Upper lobe of left lung (tissue), 4 donors: ENCODE measurements at regions not wholly inside any gene's neighbourhood (a gene's known extent, or its start where the extent isn't known, plus 50 kb on each side); places are given as distances from the start of the nearest gene placed in this dataset.

ENCODE experiments used
- CTCF ChIP-seq, 6 experiments: fragments of 450-650 bp in 4 of 6; fragments of 200-600 bp in 2 of 6; sonication (generic) in 2 of 6; IDR thresholded peaks; one replicate each; pipeline ENCODE4 v1.5.1; 2016 to 2019; ENCODE audit warnings: antibody characterized with exemption in 6 of 6
- EP300 ChIP-seq, 4 donors: sonication (generic); formaldehyde crosslinking; IDR thresholded peaks; one replicate each; pipeline ENCODE4 v1.5.1; 2017; ENCODE audit warnings: antibody characterized with exemption in 4 of 4, control low read depth in 2 of 4
- POLR2A ChIP-seq, 4 donors: fragments of 450-650 bp; IDR thresholded peaks; one replicate each; pipeline ENCODE4 v1.5.1; 2016 to 2017; ENCODE audit warnings: antibody characterized with exemption in 4 of 4, mild to moderate bottlenecking in 2 of 4
- POLR2AphosphoS5 ChIP-seq, 2 donors: sonication (generic); formaldehyde crosslinking; IDR thresholded peaks; one replicate each; pipeline ENCODE4 v1.5.1; 2017; ENCODE audit warnings: antibody characterized with exemption in 2 of 2

GRCh38 chr12:90243211-90243610, 534.6 kb upstream of the ATP2B1 start:
- TF ChIP-seq POLR2AphosphoS5 (IDR thresholded peaks at IDR 0.05) (no peak), POLR2A (IDR thresholded peaks at IDR 0.05) (no peak), CTCF (IDR thresholded peaks at IDR 0.05) (no peak), EP300 (IDR thresholded peaks at IDR 0.05) (no peak)
